NCI-H524 (cell line): ENCODE measurements at regions not wholly inside any gene's neighbourhood (a gene's known extent, or its start where the extent isn't known, plus 50 kb on each side); places are given as distances from the start of the nearest gene placed in this dataset.
A peak's percentile ranks its signal among the peaks of the same experiment; 100 is the strongest.

Source experiments
- DNase-seq, 2 experiments: peaks; one replicate each; lab custom pipeline; 2025; lab: John Stamatoyannopoulos, UW

DNA sequence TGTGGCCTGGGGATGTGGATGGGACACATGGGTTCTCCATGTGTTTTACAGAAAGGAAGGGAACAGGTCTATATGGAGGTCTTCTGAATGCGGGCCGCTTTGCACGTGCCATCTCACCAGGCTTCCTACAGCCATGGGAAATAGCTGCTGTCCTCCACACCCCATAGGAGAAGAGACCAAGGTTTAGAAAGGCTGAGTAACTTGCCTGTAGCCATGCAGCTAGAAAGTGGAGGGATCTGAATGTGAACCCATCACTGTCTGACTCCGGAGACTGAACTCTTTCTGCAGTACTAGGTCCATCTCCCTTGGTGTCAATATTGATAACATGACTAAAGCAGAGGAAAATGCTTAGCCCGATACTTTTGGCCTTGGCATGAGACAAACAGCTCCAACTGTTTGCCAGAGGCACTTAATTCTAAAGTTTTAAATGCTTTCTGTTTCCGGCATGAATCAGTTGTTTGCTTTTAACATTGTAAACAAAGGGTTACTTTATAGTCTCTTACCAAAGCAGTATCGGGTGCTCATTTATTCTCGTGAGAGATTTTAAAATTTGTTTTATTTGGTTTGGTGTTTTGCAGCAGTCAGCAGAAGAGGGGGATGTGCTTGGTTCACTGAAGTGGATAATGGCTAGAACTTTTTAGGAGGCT lies 64.8 kb upstream of the LOXL4 start:
- DNase-seq, result no peak

DNA sequence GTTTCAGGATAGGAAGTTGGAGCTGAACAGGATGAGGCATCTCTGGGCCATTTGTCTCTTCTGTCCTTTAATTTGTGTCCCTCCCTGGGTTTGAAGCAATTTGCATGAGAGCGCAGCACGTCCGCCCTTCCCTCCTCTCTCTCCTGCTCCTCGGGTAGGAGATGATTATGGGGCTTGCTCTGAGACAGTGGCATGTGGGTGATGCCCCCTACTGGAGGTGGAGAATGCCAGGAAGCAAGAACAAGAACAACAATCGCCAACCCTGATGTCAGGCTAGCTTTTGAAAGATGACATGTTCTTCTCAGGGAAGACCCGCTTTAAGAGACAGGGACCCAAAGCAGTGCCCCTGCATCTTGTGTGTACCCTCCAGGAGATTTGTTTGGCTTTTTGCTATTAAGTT lies 63.9 kb upstream of the LOXL4 start:
- no peak for DNase-seq

DNA sequence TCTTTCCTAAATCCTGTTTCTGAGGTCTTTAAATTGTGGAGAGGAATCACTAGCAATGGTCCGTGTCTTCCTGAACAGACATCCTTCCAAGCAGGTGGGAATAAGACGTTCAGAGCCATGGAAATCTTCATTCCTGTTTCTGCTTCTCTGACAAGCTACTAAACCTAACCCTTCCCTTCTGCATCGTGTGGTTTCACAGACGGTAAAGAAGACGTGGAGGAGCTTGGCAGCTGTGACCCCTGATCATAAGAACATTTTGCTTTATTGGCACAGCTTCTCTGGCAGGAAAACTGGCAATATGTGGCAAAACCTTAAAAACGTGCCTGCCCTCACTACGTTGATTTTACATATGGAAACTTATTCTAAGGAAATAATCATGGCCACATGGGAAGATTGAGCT lies 63.0 kb upstream of the LOXL4 start:
- no peak for DNase-seq

DNA sequence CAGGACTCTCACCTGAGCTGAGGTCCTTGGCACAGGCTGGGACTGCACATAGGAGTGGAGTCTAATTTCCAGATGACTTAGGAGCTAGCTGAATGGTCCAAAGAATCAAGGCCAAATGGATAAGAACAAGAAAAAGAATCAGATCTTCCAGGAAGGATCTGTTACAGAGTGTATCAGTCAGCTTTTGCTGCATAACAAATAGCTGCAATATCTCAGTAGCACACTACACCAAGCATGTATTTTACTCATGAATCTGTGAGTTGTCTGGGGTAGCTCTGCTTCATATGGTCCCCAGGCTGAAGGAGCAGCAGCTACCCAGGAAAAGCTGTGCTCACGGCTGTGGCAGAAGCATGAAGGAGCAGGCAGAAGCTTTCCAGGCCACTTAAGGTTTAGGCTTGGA lies 60.6 kb upstream of the LOXL4 start:
- DNase-seq, result no peak

DNA sequence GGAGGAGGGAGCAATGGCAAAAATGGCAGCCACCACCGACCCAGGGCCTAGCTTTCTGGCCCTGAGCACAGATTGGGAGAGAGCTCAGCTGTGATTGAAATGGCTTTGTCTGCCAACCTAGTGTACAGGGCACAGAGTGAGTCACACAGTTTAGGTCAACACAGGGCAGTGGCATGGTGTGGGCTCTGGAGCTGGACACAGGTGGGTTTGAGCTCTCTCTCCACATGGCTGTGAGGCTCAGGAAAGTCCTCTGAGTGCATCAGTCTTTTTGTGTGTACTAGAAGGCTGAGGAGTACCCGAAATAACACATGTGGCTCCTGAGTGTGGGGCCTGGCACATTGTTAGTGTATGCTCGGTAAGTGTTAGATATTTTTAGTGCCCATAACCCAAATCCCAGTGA lies 60.2 kb upstream of the LOXL4 start:
- DNase-seq, result no peak

DNA sequence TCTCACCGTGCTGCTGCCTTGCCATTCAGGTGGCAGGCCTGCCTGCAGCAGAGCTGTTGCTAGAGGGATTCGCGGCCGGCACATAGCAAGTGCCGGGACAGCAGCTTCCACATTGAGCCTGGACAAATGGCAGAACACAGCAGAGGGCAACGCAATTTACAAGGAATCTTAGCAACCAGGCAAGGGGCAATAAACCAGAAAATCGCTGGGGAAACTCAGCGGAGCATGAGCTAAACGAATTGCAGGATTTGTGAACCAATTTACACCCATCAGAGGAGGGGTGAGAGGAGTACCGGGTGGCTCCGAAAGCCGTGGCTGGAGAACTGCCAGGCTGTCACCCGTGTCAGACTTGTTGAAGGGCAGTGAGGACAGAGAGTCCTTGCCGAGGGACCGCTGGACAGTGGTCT lies 58.6 kb upstream of the LOXL4 start:
- peak in 1 of 2 experiments; percentile 20 for DNase-seq

DNA sequence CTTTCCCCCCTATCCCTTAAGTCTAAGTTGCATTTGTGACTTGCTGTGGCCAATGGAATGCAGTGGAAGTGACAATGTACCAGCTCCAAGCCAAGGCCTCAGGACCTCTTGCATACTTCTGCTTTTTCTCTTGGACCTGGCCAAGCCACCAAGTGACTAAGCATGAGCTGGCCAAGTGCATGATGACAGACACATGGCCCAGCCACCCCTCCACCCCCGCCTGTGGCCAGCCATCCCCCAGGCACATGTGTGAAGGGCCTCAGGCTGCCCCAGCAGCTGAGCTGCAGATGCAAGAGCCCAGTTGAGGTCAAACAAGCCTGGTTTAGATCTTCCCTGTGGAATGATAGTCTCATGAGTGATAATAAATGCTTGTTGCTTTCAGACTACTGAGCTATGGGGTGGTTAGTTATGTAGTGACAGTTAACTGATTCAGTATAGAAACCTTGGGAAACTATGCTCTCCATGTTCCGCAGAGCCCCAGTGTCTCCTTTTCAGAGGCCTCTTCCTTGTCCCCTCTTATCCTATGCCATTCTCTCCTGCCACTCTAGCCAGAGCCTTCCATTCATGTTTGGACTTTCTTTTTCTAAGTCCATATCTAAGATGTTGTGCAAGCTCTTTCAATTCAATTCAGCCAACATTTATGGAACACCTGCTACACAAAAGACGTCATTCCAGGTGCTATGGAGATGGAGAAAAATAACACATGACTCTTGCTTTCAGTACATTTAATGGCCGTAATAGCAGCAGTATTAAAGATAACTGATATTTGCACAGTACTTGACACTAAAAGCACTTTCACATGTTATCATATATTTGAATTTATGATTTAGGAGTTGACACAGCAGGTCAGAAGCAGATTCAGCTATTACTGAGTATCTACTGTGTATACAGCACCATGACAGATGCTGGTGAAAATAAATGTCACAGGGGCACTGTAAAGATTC lies 55.5 kb upstream of the LOXL4 start:
- no peak for DNase-seq

DNA sequence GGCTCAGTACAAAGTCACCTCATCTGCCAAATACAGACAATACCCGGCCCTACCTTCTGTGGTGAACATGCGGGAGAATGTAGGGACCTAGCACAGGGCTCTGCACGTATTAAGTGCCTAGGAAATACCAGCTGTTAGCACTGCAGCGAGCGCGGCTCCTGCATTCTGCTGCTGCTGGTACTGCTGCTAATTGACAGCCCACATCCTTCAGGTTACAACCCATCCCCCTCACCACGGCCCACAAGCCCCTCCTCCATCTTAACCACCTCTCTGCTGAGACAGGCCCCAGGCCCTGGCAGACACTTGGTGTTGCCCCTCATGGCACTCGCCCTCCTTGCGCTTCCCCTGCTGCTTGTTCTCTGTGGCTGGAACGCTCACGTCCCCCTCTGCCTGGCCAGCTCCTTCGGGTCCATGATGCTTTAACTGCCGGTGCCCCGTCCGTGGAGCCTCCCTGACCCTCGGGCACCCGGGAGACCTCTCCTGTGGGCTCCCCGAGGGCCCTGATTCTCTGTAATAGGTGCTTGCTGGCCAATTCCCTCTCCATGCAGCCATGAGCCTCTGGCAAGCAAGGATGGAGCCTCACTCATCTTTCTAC lies 53.3 kb upstream of the LOXL4 start:
- DNase-seq, result no peak

DNA sequence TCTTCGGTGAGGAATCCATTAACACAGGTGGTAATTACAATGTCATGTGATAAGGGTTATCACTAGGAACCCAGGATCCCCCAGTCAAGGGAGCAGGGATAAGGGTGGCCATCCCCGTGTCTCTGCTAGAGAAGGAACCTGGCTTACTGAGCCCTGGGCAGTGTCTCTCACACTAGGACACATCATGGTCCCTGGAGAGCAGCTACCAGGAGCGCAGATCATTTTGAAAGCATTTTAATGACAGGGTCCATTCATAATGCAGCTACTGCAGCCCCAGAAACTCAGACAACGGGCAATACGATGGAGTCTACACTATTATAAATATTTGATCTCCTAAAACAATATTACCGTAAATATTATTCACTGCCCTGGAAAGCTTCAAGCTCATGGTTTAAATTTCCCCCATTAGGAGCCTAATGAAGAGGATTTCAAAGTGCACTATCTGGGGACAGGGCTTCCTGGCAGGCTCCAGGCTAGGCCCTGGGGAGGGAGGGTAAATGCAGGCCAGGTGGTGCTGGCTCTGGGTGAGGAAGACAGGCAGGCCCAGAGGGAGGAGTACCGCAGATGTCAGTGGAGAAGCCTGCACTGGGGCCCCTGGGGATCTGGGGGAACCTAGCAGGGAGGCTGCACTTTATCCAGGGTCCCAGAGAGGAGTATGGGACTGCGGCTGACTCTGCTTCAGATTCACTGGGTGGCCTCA lies 52.6 kb upstream of the LOXL4 start:
- no peak for DNase-seq

DNA sequence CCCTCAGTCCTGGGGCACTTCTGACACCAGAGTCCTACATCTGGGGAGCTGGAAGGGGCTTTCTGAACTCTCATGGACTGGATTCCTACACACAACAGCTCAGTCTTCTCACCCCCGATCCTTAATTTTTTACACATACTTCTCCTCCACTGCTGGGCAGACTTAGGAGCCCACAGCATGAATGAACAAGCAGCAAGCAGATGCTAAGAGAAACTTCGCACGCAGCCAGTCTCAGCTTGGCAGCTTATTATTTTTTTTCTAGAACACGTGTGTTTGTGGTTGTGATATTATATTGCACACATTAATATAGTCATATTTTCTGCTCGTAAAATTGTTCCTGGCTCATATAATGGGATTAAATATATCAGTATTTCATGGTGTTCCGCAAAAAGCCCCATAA lies 50.9 kb upstream of the LOXL4 start:
- DNase-seq, result no peak
